Thoracic aorta (tissue), 2 donors: ENCODE measurements at regions not wholly inside any gene's neighbourhood (a gene's known extent, or its start where the extent isn't known, plus 50 kb on each side); places are given as distances from the start of the nearest gene placed in this dataset.

Source experiments
- ATAC-seq: fragments of 150-250 bp; one replicate; pipeline ENCODE4 v1.8.0; 2017; ENCODE audit warnings: low read depth; ENCODE audit not compliant: insufficient number of reproducible peaks, low FRiP score
- DNase-seq: peaks from one replicate; pipeline ENCODE4 v3.0.0-alpha.2; 2020; ENCODE audit warnings: low spot score
- H3K27ac ChIP-seq, 2 donors: fragments of 200-600 bp; sonication (generic); 1 replicate in 1 of 2; 2 replicates in 1 of 2; pipeline ENCODE4 v1.5.1; 2016; ENCODE audit warnings: mild to moderate bottlenecking in 2 of 2, moderate library complexity in 2 of 2
- H3K27me3 ChIP-seq: fragments of 200-600 bp; sonication (generic); replicated peaks from 2 replicates; pipeline ENCODE4 v1.6.0; 2016; ENCODE audit warnings: mild to moderate bottlenecking; ENCODE audit not compliant: insufficient read depth
- H3K36me3 ChIP-seq: fragments of 200-600 bp; sonication (generic); one replicate; pipeline ENCODE4 v1.5.1; 2016
- H3K4me1 ChIP-seq, 2 donors: fragments of 200-600 bp; sonication (generic); 1 replicate in 1 of 2; 2 replicates in 1 of 2; pipeline versions ENCODE4 v1.5.1 to v1.6.0; 2016; ENCODE audit warnings: low read depth in 2 of 2, mild to moderate bottlenecking in 1 of 2; ENCODE audit not compliant: control insufficient read depth in 1 of 2
- H3K4me3 ChIP-seq: fragments of 200-600 bp; sonication (generic); 2 replicates; pipeline ENCODE4 v1.5.1; 2016; ENCODE audit warnings: mild to moderate bottlenecking
- H3K9me3 ChIP-seq: fragments of 200-600 bp; sonication (generic); 2 replicates; pipeline ENCODE4 v1.5.1; 2016
- TF ChIP-seq, protein P1 (sequence below): fragments of 200-600 bp; sonication (generic); IDR thresholded peaks from one replicate; pipeline ENCODE4 v1.5.1; 2019; ENCODE audit warnings: antibody characterized with exemption

DNA sequence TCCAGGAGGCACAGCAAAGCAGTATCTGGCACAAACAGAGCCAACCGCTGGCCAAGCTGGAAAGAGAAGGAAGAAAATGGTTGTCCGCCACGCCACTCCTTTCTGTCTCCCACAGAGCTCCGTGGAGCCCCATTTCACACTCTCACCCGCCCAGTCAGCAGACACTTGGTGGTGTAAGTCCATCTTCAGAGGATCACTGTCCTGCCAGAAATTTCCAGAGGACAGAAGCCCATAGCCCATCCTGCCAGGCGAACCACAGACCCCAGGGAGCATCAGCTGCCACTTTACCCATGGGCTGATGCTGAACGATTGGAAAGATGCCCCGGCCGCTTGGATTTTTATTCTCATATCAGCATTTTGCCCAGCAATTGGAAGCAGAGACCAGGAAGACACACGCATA lies 144.7 kb upstream of the LYZL2 start:
- Histone ChIP-seq H3K27me3 (no peaks in the 10 kb centered on the region), H3K9me3 (peaks cover 13% of the 10 kb centered on the region), H3K36me3 (no peaks in the 10 kb centered on the region), H3K4me3 (no peak overlapping the region), H3K4me1 (peaks cover 15 to 19% of the 10 kb centered on the region in 2 donors), H3K27ac (no peak overlapping the region)
- ATAC-seq (no peak), DNase-seq (no peak)
- TF ChIP-seq, protein P1, sequence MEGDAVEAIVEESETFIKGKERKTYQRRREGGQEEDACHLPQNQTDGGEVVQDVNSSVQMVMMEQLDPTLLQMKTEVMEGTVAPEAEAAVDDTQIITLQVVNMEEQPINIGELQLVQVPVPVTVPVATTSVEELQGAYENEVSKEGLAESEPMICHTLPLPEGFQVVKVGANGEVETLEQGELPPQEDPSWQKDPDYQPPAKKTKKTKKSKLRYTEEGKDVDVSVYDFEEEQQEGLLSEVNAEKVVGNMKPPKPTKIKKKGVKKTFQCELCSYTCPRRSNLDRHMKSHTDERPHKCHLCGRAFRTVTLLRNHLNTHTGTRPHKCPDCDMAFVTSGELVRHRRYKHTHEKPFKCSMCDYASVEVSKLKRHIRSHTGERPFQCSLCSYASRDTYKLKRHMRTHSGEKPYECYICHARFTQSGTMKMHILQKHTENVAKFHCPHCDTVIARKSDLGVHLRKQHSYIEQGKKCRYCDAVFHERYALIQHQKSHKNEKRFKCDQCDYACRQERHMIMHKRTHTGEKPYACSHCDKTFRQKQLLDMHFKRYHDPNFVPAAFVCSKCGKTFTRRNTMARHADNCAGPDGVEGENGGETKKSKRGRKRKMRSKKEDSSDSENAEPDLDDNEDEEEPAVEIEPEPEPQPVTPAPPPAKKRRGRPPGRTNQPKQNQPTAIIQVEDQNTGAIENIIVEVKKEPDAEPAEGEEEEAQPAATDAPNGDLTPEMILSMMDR, result no peak

DNA sequence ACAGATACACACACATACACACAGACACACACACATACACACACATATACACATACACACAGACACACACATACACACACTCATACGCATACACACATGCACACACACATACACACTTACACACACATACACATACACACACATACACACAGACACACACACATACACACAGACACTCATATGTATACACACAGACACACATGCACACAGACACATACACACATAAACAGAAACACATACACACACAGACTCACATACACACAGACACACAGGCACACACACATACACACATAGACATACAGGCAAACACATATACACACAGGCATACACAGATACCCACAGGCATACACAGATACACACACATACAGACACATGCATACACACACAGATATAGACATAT lies 143.9 kb upstream of the LYZL2 start:
- Histone ChIP-seq H3K4me3 (no peak overlapping the region), H3K9me3 (peaks cover 13% of the 10 kb centered on the region), H3K27me3 (no peaks in the 10 kb centered on the region), H3K27ac (no peak overlapping the region), H3K4me1 (peaks cover 15 to 19% of the 10 kb centered on the region in 2 donors), H3K36me3 (no peaks in the 10 kb centered on the region)
- no peak for ATAC-seq
- no peak for DNase-seq
- TF ChIP-seq, protein P1, result no peak

DNA sequence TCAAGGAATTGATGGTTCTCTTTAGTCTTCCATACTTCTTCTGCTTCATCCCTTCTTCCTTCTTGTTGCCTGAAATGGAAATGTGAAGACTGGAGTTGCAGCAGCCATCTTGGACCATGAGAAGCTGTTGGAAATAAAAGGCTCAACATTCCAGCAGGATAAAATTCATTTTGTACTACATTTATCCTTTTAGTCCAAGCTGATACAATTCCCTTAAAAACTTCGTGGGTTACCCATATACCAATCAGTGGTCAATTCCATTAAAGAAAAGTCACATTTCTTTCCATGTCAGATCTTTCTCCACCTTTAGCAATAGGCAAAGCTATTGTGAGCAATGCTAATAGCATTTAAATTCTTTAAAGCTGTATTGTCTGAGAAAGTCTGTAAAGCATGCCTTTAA lies 141.3 kb upstream of the LYZL2 start:
- Histone ChIP-seq H3K4me3 (no peak overlapping the region), H3K27me3 (no peaks in the 10 kb centered on the region), H3K36me3 (no peaks in the 10 kb centered on the region), H3K9me3 (peaks cover 13% of the 10 kb centered on the region), H3K4me1 (peaks cover 7 to 8% of the 10 kb centered on the region in 2 donors), H3K27ac (no peak overlapping the region)
- DNase-seq (no peak), ATAC-seq (no peak)
- TF ChIP-seq, protein P1, result no peak

DNA sequence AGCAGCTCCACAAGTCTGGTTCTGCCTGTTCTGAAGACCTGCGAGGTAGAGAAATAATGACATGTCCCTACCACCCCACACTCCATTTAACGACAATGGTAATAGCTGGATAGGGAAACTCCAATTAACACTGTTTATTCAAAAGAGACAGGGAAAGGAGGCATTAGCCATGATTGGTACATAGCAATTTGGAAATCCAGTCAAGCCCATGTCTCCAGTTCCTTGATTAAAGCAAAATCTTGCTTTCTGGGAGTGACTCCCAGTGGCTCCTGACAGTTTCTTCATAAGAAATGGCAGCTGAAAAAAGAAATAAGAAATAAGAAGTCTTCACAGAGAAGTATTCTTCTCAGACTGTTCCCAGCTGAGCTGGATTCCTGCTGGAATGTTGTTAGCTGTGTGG lies 140.7 kb upstream of the LYZL2 start:
- H3K27ac ChIP-seq, result no peak overlapping the region
- H3K36me3 ChIP-seq, result no peaks in the 10 kb centered on the region
- peaks cover 13% of the 10 kb centered on the region for H3K9me3 ChIP-seq
- no peaks in the 10 kb centered on the region for H3K27me3 ChIP-seq
- H3K4me1 ChIP-seq, result peaks cover under 1 to 3% of the 10 kb centered on the region in 2 donors
- DNase-seq (no peak), ATAC-seq (no peak)
- H3K4me3 ChIP-seq, result no peak overlapping the region
- TF ChIP-seq, protein P1, result no peak

DNA sequence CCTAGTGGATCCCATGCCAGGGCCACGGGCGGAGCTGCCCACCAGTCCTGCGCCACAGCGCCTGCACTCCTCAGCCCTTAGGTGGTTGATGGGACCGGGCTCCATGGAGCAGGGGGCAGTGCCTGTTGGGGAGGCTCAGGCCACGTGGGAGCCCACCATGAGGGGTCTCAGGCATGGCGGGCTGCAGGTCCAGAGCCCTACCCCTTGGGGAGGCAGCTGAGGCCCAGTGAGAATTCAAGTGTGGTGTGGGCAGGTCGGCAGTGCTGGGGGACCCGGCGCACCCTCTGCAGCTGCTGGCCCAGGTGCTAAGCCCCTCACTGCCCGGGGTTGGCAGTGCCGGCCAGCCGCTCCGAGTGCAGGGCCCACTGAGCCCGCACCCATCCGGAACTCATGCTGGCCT lies 139.8 kb upstream of the LYZL2 start:
- peaks cover 13% of the 10 kb centered on the region for H3K9me3 ChIP-seq
- no peak for DNase-seq
- H3K4me3 ChIP-seq, result no peak overlapping the region
- no peaks in the 10 kb centered on the region for H3K4me1 ChIP-seq
- TF ChIP-seq, protein P1, result no peak
- no peak for ATAC-seq
- no peak overlapping the region for H3K27ac ChIP-seq
- H3K36me3 ChIP-seq, result no peaks in the 10 kb centered on the region
- H3K27me3 ChIP-seq, result no peaks in the 10 kb centered on the region
